HEK293 (cell line): ENCODE measurements at regions not wholly inside any gene's neighbourhood (a gene's known extent, or its start where the extent isn't known, plus 50 kb on each side); places are given as distances from the start of the nearest gene placed in this dataset.
A peak's percentile ranks its signal among the peaks of the same experiment; 100 is the strongest.

Experiments used
- CTCF ChIA-PET: fragments of 350-600 bp; formaldehyde crosslinking; extraction: SDS; loops from one replicate; lab custom pipeline; 2021; ENCODE audit warnings: antibody characterized with exemption; lab: Yijun Ruan, JAX
- POLR2A ChIA-PET: fragments of 300-600 bp; formaldehyde crosslinking; extraction: SDS; loops from one replicate; lab custom pipeline; 2020; ENCODE audit warnings: antibody characterized with exemption, inconsistent platforms; lab: Yijun Ruan, JAX
- H3K27ac ChIP-seq: fragments of 200-500 bp; sonication (Bioruptor generic); 2 replicates; pipeline ENCODE4 v1.5.1; 2014; ENCODE audit warnings: low read depth, low read length, control low read depth, inconsistent platforms; ENCODE audit errors: extremely low read depth
- H3K36me3 ChIP-seq, 2 experiments: fragments of 200-500 bp in 1 of 2; sonication (Bioruptor generic) in 1 of 2; 1 replicate in 1 of 2; 2 replicates in 1 of 2; pipeline ENCODE4 v1.5.1; 2014 to 2017; ENCODE audit warnings: inconsistent platforms in 2 of 2, low read length in 2 of 2; ENCODE audit not compliant: control insufficient read depth in 2 of 2, insufficient read depth in 1 of 2
- H3K4me1 ChIP-seq: fragments of 200-500 bp; sonication (Bioruptor generic); 2 replicates; pipeline ENCODE4 v1.5.1; 2014; ENCODE audit warnings: mild to moderate bottlenecking, low read length, inconsistent platforms; ENCODE audit not compliant: control insufficient read depth, insufficient read depth
- H3K4me3 ChIP-seq: 2 replicates; pipeline ENCODE4 v1.5.1; 2011; ENCODE audit warnings: low read depth, mild to moderate bottlenecking, control low read depth, low read length, moderate library complexity
- H3K9me3 ChIP-seq: fragments of 200-500 bp; sonication (Bioruptor generic); 2 replicates; pipeline ENCODE4 v1.5.1; 2014; ENCODE audit warnings: low read depth, low read length, inconsistent platforms; ENCODE audit not compliant: control insufficient read depth, insufficient read depth
- GLI2 ChIP-seq: fragments of 450-650 bp; formaldehyde crosslinking; IDR thresholded peaks from 2 replicates; pipeline ENCODE4; 2017; ENCODE audit warnings: missing biosample characterization, missing genetic modification characterization, low read depth, borderline replicate concordance
- GLI4 ChIP-seq: fragments of 450-650 bp; formaldehyde crosslinking; IDR thresholded peaks from 2 replicates; pipeline ENCODE4 v1.5.1; 2016; ENCODE audit warnings: missing biosample characterization, missing genetic modification characterization
- KLF10 ChIP-seq: fragments of 450-650 bp; IDR thresholded peaks from 2 replicates; pipeline ENCODE4 v1.5.1; 2018; ENCODE audit warnings: missing biosample characterization, mild to moderate bottlenecking, missing genetic modification characterization
- OVOL3 ChIP-seq: fragments of 450-650 bp; formaldehyde crosslinking; IDR thresholded peaks from 2 replicates; pipeline ENCODE4 v1.5.1; 2016; ENCODE audit warnings: missing biosample characterization, missing genetic modification characterization
- TSHZ1 ChIP-seq: fragments of 450-650 bp; formaldehyde crosslinking; IDR thresholded peaks from 2 replicates; pipeline ENCODE4 v1.5.1; 2016; ENCODE audit warnings: missing biosample characterization, missing genetic modification characterization, borderline replicate concordance
- ZBTB21 ChIP-seq: fragments of 450-650 bp; formaldehyde crosslinking; IDR thresholded peaks from 2 replicates; pipeline ENCODE4 v1.5.1; 2017; ENCODE audit warnings: missing biosample characterization, missing genetic modification characterization
- ZBTB49 ChIP-seq: fragments of 450-650 bp; formaldehyde crosslinking; IDR thresholded peaks from 2 replicates; pipeline ENCODE4 v1.5.1; 2016; ENCODE audit warnings: missing biosample characterization, missing genetic modification characterization, low read depth
- ZBTB7A ChIP-seq: fragments of 450-650 bp; formaldehyde crosslinking; IDR thresholded peaks from 2 replicates; pipeline ENCODE4 v1.5.1; 2016; ENCODE audit warnings: low read depth, missing biosample characterization, missing genetic modification characterization
- ZNF132 ChIP-seq: fragments of 450-650 bp; formaldehyde crosslinking; IDR thresholded peaks from 2 replicates; pipeline ENCODE4 v1.5.1; 2017; ENCODE audit warnings: missing biosample characterization, missing genetic modification characterization, borderline replicate concordance
- ZNF280D ChIP-seq: fragments of 450-650 bp; formaldehyde crosslinking; IDR thresholded peaks from 2 replicates; pipeline ENCODE4 v1.5.1; 2016; ENCODE audit warnings: missing biosample characterization, missing genetic modification characterization
- ZNF354C ChIP-seq: fragments of 450-650 bp; formaldehyde crosslinking; IDR thresholded peaks from 2 replicates; pipeline ENCODE4 v1.5.1; 2016; ENCODE audit warnings: missing biosample characterization, missing genetic modification characterization, low read depth, borderline replicate concordance
- ZNF394 ChIP-seq: fragments of 450-650 bp; formaldehyde crosslinking; IDR thresholded peaks from 2 replicates; pipeline ENCODE4 v1.5.1; 2016; ENCODE audit warnings: missing biosample characterization, missing genetic modification characterization, mild to moderate bottlenecking, moderate library complexity, borderline replicate concordance
- ZNF433 ChIP-seq: fragments of 450-650 bp; formaldehyde crosslinking; IDR thresholded peaks from 2 replicates; pipeline ENCODE4 v1.5.1; 2016; ENCODE audit warnings: missing biosample characterization, missing genetic modification characterization, low read depth
- ZNF596 ChIP-seq: fragments of 450-650 bp; IDR thresholded peaks from 2 replicates; pipeline ENCODE4 v1.5.0; 2018; ENCODE audit warnings: missing biosample characterization, mild to moderate bottlenecking, missing genetic modification characterization, moderate library complexity
- ZNF658 ChIP-seq: fragments of 450-650 bp; formaldehyde crosslinking; IDR thresholded peaks from 2 replicates; pipeline ENCODE4; 2016; ENCODE audit warnings: missing biosample characterization, missing genetic modification characterization
- ZNF837 ChIP-seq: fragments of 450-650 bp; formaldehyde crosslinking; IDR thresholded peaks from 2 replicates; pipeline ENCODE4 v1.5.1; 2016; ENCODE audit warnings: missing biosample characterization, missing genetic modification characterization
- ZXDB ChIP-seq: fragments of 450-650 bp; formaldehyde crosslinking; IDR thresholded peaks from 2 replicates; pipeline ENCODE4 v1.5.1; 2016; ENCODE audit warnings: missing biosample characterization, missing genetic modification characterization
- TF ChIP-seq, protein P1 (sequence below): fragments of 450-650 bp; formaldehyde crosslinking; conservative IDR thresholded peaks from 2 replicates; pipeline ENCODE4 v1.5.1; 2016; ENCODE audit warnings: low read depth, missing biosample characterization, missing genetic modification characterization

DNA sequence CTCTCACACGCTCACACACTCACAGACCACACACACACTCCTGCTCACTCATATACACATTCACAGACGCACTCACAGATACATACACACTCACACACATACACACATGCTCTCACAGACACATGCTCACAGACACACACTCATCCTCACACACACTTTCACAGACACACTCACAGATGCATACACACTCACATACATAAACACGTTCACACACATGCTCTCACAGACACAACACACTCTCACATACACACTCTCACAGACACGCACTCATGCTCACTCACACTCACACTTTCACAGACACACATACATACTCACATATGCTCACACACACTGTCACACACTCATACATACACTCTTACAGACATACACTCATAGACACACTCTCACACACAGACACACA, 82.2 kb downstream of the IRX2 start (continued):
- TF ChIP-seq GLI4 (tag by site-specific recombination) (0 out of 2 replicates have a peak, but pooled peaks have one; percentile 16), GLI2 (tag by site-specific recombination) (no peak), ZBTB7A (tag by site-specific recombination) (no peak)

DNA sequence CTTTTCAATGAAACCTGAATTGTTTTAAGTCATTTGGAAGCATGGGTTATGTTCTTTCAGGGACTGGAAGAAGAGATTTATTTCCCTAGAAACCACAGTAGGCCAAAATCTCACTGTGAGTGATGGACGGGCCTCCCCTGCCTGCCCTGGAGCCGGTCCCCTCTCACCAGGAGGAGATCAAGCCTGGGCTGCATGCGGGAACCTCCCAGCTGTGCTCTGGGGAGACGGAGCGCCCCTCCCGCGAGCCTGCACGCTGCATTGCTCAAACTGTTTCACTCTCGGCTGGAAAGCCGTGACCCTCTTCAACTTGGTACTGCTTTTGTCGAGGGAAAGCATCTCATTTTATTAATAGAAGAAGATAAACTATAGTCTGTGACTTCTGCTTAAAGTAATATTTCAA, 85.4 kb downstream of the IRX2 start:
- Histone ChIP-seq H3K36me3 (no peaks in the 10 kb centered on the region), H3K27ac (no peak overlapping the region), H3K9me3 (no peaks in the 10 kb centered on the region), H3K4me1 (no peaks in the 10 kb centered on the region), H3K4me3 (no peak overlapping the region)
- ChIA-PET CTCF (no interaction called here), POLR2A (no interaction called here)
- no peak for TF ChIP-seq KLF10 (tag by site-specific recombination)
- TF ChIP-seq ZNF132 = no peak
- no peak for TF ChIP-seq ZXDB (tag by site-specific recombination)
- TF ChIP-seq ZBTB49 (tag by site-specific recombination) = no peak
- TF ChIP-seq ZNF596 (tag by site-specific recombination) = no peak
- TF ChIP-seq TSHZ1 (tag by site-specific recombination) = no peak
- TF ChIP-seq ZBTB21 (tag by site-specific recombination) = no peak
- no peak for TF ChIP-seq ZNF658
- no peak for TF ChIP-seq ZNF394 (tag by site-specific recombination)
- TF ChIP-seq ZNF433 (tag by site-specific recombination) = no peak
- TF ChIP-seq ZNF354C = no peak
- no peak for TF ChIP-seq ZNF280D
- TF ChIP-seq OVOL3 (tag by site-specific recombination) = no peak
- TF ChIP-seq, protein P1, sequence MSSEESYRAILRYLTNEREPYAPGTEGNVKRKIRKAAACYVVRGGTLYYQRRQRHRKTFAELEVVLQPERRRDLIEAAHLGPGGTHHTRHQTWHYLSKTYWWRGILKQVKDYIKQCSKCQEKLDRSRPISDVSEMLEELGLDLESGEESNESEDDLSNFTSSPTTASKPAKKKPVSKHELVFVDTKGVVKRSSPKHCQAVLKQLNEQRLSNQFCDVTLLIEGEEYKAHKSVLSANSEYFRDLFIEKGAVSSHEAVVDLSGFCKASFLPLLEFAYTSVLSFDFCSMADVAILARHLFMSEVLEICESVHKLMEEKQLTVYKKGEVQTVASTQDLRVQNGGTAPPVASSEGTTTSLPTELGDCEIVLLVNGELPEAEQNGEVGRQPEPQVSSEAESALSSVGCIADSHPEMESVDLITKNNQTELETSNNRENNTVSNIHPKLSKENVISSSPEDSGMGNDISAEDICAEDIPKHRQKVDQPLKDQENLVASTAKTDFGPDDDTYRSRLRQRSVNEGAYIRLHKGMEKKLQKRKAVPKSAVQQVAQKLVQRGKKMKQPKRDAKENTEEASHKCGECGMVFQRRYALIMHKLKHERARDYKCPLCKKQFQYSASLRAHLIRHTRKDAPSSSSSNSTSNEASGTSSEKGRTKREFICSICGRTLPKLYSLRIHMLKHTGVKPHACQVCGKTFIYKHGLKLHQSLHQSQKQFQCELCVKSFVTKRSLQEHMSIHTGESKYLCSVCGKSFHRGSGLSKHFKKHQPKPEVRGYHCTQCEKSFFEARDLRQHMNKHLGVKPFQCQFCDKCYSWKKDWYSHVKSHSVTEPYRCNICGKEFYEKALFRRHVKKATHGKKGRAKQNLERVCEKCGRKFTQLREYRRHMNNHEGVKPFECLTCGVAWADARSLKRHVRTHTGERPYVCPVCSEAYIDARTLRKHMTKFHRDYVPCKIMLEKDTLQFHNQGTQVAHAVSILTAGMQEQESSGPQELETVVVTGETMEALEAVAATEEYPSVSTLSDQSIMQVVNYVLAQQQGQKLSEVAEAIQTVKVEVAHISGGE (tag by site-specific recombination) = no peak
- no peak for TF ChIP-seq ZNF837 (tag by site-specific recombination)
